HUDEP-2 (cell line): ENCODE measurements at regions not wholly inside any gene's neighbourhood (a gene's known extent, or its start where the extent isn't known, plus 50 kb on each side); places are given as distances from the start of the nearest gene placed in this dataset.
A peak's percentile ranks its signal among the peaks of the same experiment; 100 is the strongest.

ENCODE experiments used
- DNase-seq, 76 experiments: peaks; one replicate each; lab custom pipeline; 2025; ENCODE audit not compliant: unreplicated experiment in 76 of 76; lab: John Stamatoyannopoulos, UW

GRCh38 chr5:17690473-17690872 lies 56.2 kb downstream of the TAF11L14 start:
- DNase-seq = no peak

- no peak for DNase-seq
These were observed 57.5 kb downstream of the TAF11L14 start for GRCh38 chr5:17691762-17692161.

GRCh38 chr5:17694371-17694770 lies 60.1 kb downstream of the TAF11L14 start:
- no peak for DNase-seq

- no peak for DNase-seq
These were observed 60.7 kb downstream of the TAF11L14 start for GRCh38 chr5:17694914-17695313.

GRCh38 chr5:17696627-17697026 lies 62.4 kb downstream of the TAF11L14 start:
- DNase-seq = no peak

GRCh38 chr5:17697671-17698070 lies 63.4 kb downstream of the TAF11L14 start:
- no peak for DNase-seq

GRCh38 chr5:17709011-17709710 lies 74.9 kb downstream of the TAF11L14 start:
- no peak for DNase-seq

GRCh38 chr5:17713301-17713700 lies 79.0 kb downstream of the TAF11L14 start:
- DNase-seq = peak in 1 of 76 experiments; percentile 1

GRCh38 chr5:17714186-17714585 lies 79.9 kb downstream of the TAF11L14 start:
- no peak for DNase-seq

GRCh38 chr5:17719592-17719991 lies 85.3 kb downstream of the TAF11L14 start:
- DNase-seq = no peak

- no peak for DNase-seq
These were observed 85.8 kb downstream of the TAF11L14 start for GRCh38 chr5:17720071-17720470.

GRCh38 chr5:17723876-17724275 lies 89.6 kb downstream of the TAF11L14 start:
- DNase-seq = no peak

- DNase-seq = no peak
These were observed 92.8 kb downstream of the TAF11L14 start for GRCh38 chr5:17727098-17727497.

- no peak for DNase-seq
These were observed 96.2 kb downstream of the TAF11L14 start for GRCh38 chr5:17730421-17730820.

- DNase-seq = no peak
These were observed 98.2 kb downstream of the TAF11L14 start for GRCh38 chr5:17732351-17732923.

GRCh38 chr5:17734011-17734410 lies 99.8 kb downstream of the TAF11L14 start:
- no peak for DNase-seq

GRCh38 chr5:17735761-17736160 lies 101.5 kb downstream of the TAF11L14 start:
- DNase-seq = no peak

GRCh38 chr5:17737092-17737491 lies 102.8 kb downstream of the TAF11L14 start:
- DNase-seq = no peak

GRCh38 chr5:17738446-17738845 lies 104.2 kb downstream of the TAF11L14 start:
- no peak for DNase-seq

- DNase-seq = no peak
These were observed 109.5 kb downstream of the TAF11L14 start for GRCh38 chr5:17743580-17744435.

- no peak for DNase-seq
These were observed 113.9 kb downstream of the TAF11L14 start for GRCh38 chr5:17748201-17748600.

- DNase-seq = no peak
These were observed 114.7 kb downstream of the TAF11L14 start for GRCh38 chr5:17748941-17749340.
